AG04449 (cell line): ENCODE measurements at regions not wholly inside any gene's neighbourhood (a gene's known extent, or its start where the extent isn't known, plus 50 kb on each side); places are given as distances from the start of the nearest gene placed in this dataset.
A peak's percentile ranks its signal among the peaks of the same experiment; 100 is the strongest.

Experiments used
- CTCF ChIA-PET: fragments of 350-600 bp; formaldehyde crosslinking; extraction: SDS; loops from one replicate; lab custom pipeline; 2021; ENCODE audit warnings: antibody characterized with exemption; lab: Yijun Ruan, JAX
- POLR2A ChIA-PET: fragments of 400-600, 350-600 bp; formaldehyde crosslinking; extraction: SDS; loops from one replicate; lab custom pipeline; 2020; ENCODE audit warnings: antibody characterized with exemption, inconsistent platforms; lab: Yijun Ruan, JAX
- DNase-seq: peaks from one replicate; pipeline ENCODE4 v3.0.0-alpha.2; 2010; ENCODE audit warnings: low read depth, low spot score
- H3K4me3 ChIP-seq: 2 replicates; pipeline ENCODE4 v1.5.1; 2011; ENCODE audit warnings: low read depth, mild to moderate bottlenecking, control low read depth, low read length
- CTCF ChIP-seq: IDR thresholded peaks from one replicate; pipeline ENCODE4 v1.5.1; 2011; ENCODE audit warnings: mild to moderate bottlenecking, moderate library complexity, low read length, control low read depth, inconsistent platforms; ENCODE audit not compliant: insufficient read depth; ENCODE audit errors: missing control alignments

- no peak overlapping the region for H3K4me3 ChIP-seq
- ChIA-PET POLR2A (interaction anchor here (0.7 kb wide), 1 partner anchor 77 kb away, joined by 3 read pairs; no protein-coding TSS in a partner anchor), CTCF (interaction anchor here (0.8 to 2.3 kb wide), 4 partner anchors 9 to 198 kb away, joined by 3 to 11 read pairs (median 4); no protein-coding TSS in a partner anchor)
- no peak for TF ChIP-seq CTCF
- DNase-seq, result peak; percentile 69
Measured at GRCh38 chr6:45724511-45724910, 291.1 kb downstream of the CLIC5 start.

DNA sequence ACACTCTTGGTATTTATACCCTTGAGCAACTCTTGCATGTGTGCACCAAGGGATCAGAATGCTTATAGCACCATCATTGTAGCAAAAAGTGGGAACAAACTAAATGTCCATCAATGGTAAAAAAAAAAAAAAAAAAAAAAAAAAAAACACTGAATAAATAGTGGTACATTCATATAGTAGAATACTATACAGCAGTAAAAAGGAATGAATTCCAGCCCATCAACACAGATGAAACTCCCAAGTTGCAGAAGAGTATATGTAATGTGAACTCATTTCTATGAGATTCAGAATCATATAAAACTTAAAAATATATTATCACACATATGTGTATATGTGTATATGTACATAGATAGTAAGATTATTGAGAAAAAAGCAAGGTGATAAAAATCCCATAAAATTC, 291.6 kb downstream of the CLIC5 start:
- no peak for TF ChIP-seq CTCF
- ChIA-PET POLR2A (no interaction called here), CTCF (interaction anchor here (0.8 to 2.3 kb wide), 4 partner anchors 9 to 199 kb away, joined by 3 to 11 read pairs (median 4); no protein-coding TSS in a partner anchor)
- no peak overlapping the region for H3K4me3 ChIP-seq
- no peak for DNase-seq

GRCh38 chr6:45722876-45723275, 292.8 kb downstream of the CLIC5 start:
- DNase-seq, result no peak
- H3K4me3 ChIP-seq, result no peak overlapping the region
- TF ChIP-seq CTCF, result no peak
- ChIA-PET CTCF (interaction anchor here (0.9 to 1.4 kb wide), 3 partner anchors 8 to 200 kb away, joined by 3 to 4 read pairs (median 4); no protein-coding TSS in a partner anchor), POLR2A (no interaction called here)

- no peak for DNase-seq
- no peak for TF ChIP-seq CTCF
- ChIA-PET POLR2A (no interaction called here), CTCF (interaction anchor here (0.8 to 1.0 kb wide), 2 partner anchors 10 to 209 kb away, joined by 3 read pairs; no protein-coding TSS in a partner anchor)
- H3K4me3 ChIP-seq, result no peak overlapping the region
Measured at GRCh38 chr6:45721665-45722064, 294.0 kb downstream of the CLIC5 start.

- CTCF ChIA-PET, result interaction anchor here (1.0 to 2.4 kb wide), 2 partner anchors 204 to 1243 kb away, joined by 3 to 21 read pairs; no protein-coding TSS in a partner anchor
Measured at GRCh38 chr6:45718871-45719270, 296.8 kb downstream of the CLIC5 start.

More at GRCh38 chr6:45718871-45719270, 296.8 kb downstream of the CLIC5 start:
- no peak overlapping the region for H3K4me3 ChIP-seq
- POLR2A ChIA-PET, result interaction anchor here (0.6 to 1.1 kb wide), 3 partner anchors 14 to 235 kb away, joined by 3 read pairs; no protein-coding TSS in a partner anchor
- no peak for TF ChIP-seq CTCF
- DNase-seq, result no peak
